H9 (cell line): ENCODE measurements at regions not wholly inside any gene's neighbourhood (a gene's known extent, or its start where the extent isn't known, plus 50 kb on each side); places are given as distances from the start of the nearest gene placed in this dataset.

Experiments used
- DNase-seq: peaks from one replicate; pipeline ENCODE4 v3.0.0-alpha.2; 2017
- H2AFZ ChIP-seq: one replicate; pipeline ENCODE4 v1.6.1; 2013; ENCODE audit warnings: mild to moderate bottlenecking, low read length, control low read depth, moderate library complexity
- H2AK5ac ChIP-seq: 2 replicates; pipeline ENCODE4 v1.6.1; 2013; ENCODE audit warnings: low read length, control low read depth, mixed read lengths; ENCODE audit not compliant: insufficient read length
- H2BK120ac ChIP-seq: one replicate; pipeline ENCODE4 v1.6.1; 2013; ENCODE audit warnings: low read depth, mild to moderate bottlenecking, low read length, control low read depth, inconsistent platforms; ENCODE audit not compliant: poor library complexity, severe bottlenecking
- H2BK12ac ChIP-seq: 2 replicates; pipeline ENCODE4 v1.6.1; 2013; ENCODE audit warnings: low read length, control low read depth, mixed read lengths, low read depth; ENCODE audit not compliant: insufficient read length
- H2BK15ac ChIP-seq: 2 replicates; pipeline ENCODE4 v1.6.1; 2013; ENCODE audit warnings: low read depth, low read length, control low read depth
- H2BK20ac ChIP-seq: one replicate; pipeline ENCODE4 v1.6.1; 2013; ENCODE audit warnings: low read depth, mild to moderate bottlenecking, low read length, control low read depth, inconsistent platforms; ENCODE audit not compliant: poor library complexity, severe bottlenecking
- H2BK5ac ChIP-seq: 2 replicates; pipeline ENCODE4 v1.6.1; 2013; ENCODE audit warnings: low read length, control low read depth, mixed read lengths; ENCODE audit not compliant: insufficient read length
- H3K14ac ChIP-seq: 2 replicates; pipeline ENCODE4 v1.6.1; 2013; ENCODE audit warnings: low read length, control low read depth; ENCODE audit not compliant: insufficient read depth
- H3K18ac ChIP-seq: 2 replicates; pipeline ENCODE4 v1.6.1; 2013; ENCODE audit warnings: low read depth, mild to moderate bottlenecking, mixed read lengths, low read length, control low read depth; ENCODE audit not compliant: insufficient read length
- H3K23ac ChIP-seq: 2 replicates; pipeline ENCODE4 v1.6.1; 2013; ENCODE audit warnings: low read length, control low read depth, mixed read lengths, low read depth; ENCODE audit not compliant: insufficient read length
- H3K23me2 ChIP-seq: 2 replicates; pipeline ENCODE4 v1.6.1; 2013; ENCODE audit warnings: low read depth, mild to moderate bottlenecking, mixed read lengths, low read length, control low read depth; ENCODE audit not compliant: insufficient read length, poor library complexity, severe bottlenecking
- H3K27ac ChIP-seq: 2 replicates; pipeline ENCODE4 v1.5.1; 2013; ENCODE audit warnings: low read length, control low read depth, mixed read lengths, low read depth; ENCODE audit not compliant: insufficient read length
- H3K27me3 ChIP-seq: 2 replicates; pipeline ENCODE4 v1.6.1; 2013; ENCODE audit warnings: low read length, control low read depth, inconsistent platforms; ENCODE audit not compliant: insufficient read depth
- H3K4ac ChIP-seq: 2 replicates; pipeline ENCODE4 v1.6.1; 2013; ENCODE audit warnings: low read depth, mild to moderate bottlenecking, control low read depth, inconsistent platforms, low read length, moderate library complexity
- H3K4me1 ChIP-seq: 2 replicates; pipeline ENCODE4 v1.6.1; 2013; ENCODE audit warnings: low read length, control low read depth, inconsistent platforms; ENCODE audit not compliant: insufficient read depth
- H3K4me2 ChIP-seq: 2 replicates; pipeline ENCODE4 v1.6.1; 2013; ENCODE audit warnings: low read length, control low read depth, mixed read lengths; ENCODE audit not compliant: insufficient read length, insufficient read depth
- H3K56ac ChIP-seq: 2 replicates; pipeline ENCODE4 v1.6.1; 2013; ENCODE audit warnings: low read depth, mild to moderate bottlenecking, mixed read lengths, low read length, control low read depth; ENCODE audit not compliant: insufficient read length
- H3K79me1 ChIP-seq: 2 replicates; pipeline ENCODE4 v1.6.1; 2013; ENCODE audit warnings: low read depth, mild to moderate bottlenecking, moderate library complexity, low read length, control low read depth, inconsistent platforms; ENCODE audit not compliant: insufficient read depth, poor library complexity, severe bottlenecking
- H3K79me2 ChIP-seq: 2 replicates; pipeline ENCODE4 v1.6.1; 2013; ENCODE audit warnings: low read length, control low read depth, inconsistent platforms; ENCODE audit not compliant: insufficient read depth
- H3K9ac ChIP-seq: 2 replicates; pipeline ENCODE4 v1.6.1; 2013; ENCODE audit warnings: low read length, control low read depth, mixed read lengths; ENCODE audit not compliant: insufficient read length; ENCODE audit errors: extremely low read depth
- H3K9me3 ChIP-seq: one replicate; pipeline ENCODE4 v1.6.1; 2013; ENCODE audit warnings: low read depth, low read length, inconsistent platforms; ENCODE audit not compliant: control insufficient read depth
- H3T11ph ChIP-seq: one replicate; pipeline ENCODE4 v1.6.1; 2013; ENCODE audit warnings: mild to moderate bottlenecking, low read length, control low read depth, inconsistent platforms
- H4K20me1 ChIP-seq: one replicate; pipeline ENCODE4 v1.6.1; 2013; ENCODE audit not compliant: control insufficient read depth, insufficient read length, insufficient read depth
- H4K5ac ChIP-seq: 2 replicates; pipeline ENCODE4 v1.6.1; 2013; ENCODE audit warnings: low read depth, mild to moderate bottlenecking, mixed read lengths, low read length, control low read depth; ENCODE audit not compliant: insufficient read length
- H4K8ac ChIP-seq: replicated peaks from 2 replicates; pipeline ENCODE4 v1.6.1; 2013; ENCODE audit warnings: low read length, control low read depth, mixed read lengths, low read depth; ENCODE audit not compliant: insufficient read length
- H4K91ac ChIP-seq: 2 replicates; pipeline ENCODE4 v1.6.1; 2013; ENCODE audit warnings: low read depth, mild to moderate bottlenecking, moderate library complexity, mixed read lengths, low read length, control low read depth; ENCODE audit not compliant: insufficient read length
- H3K27ac Mint-ChIP-seq, 3 experiments: 2 replicates in 2 of 3; 3 replicates in 1 of 3; pipeline ENCODE4 v1.8.0; 2020 to 2021; ENCODE audit warnings: mixed read lengths in 3 of 3, mild to moderate bottlenecking in 1 of 3, moderate library complexity in 1 of 3
- H3K27me3 Mint-ChIP-seq: 2 replicates; pipeline ENCODE4 v1.8.0; 2021; ENCODE audit warnings: low read depth, mild to moderate bottlenecking, moderate library complexity, mixed read lengths
- H3K36me3 Mint-ChIP-seq, 3 experiments: 2 replicates in 2 of 3; 3 replicates in 1 of 3; pipeline ENCODE4 v1.8.0; 2020 to 2021; ENCODE audit warnings: low read depth in 3 of 3, mixed read lengths in 3 of 3; ENCODE audit not compliant: insufficient read depth in 1 of 3
- H3K4me1 Mint-ChIP-seq, 2 experiments: 2 replicates each; pipeline ENCODE4 v1.8.0; 2020; ENCODE audit warnings: mixed read lengths in 2 of 2
- H3K4me3 Mint-ChIP-seq, 2 experiments: 2 replicates in 1 of 2; 3 replicates in 1 of 2; pipeline ENCODE4 v1.8.0; 2020 to 2021; ENCODE audit warnings: mild to moderate bottlenecking in 2 of 2, mixed read lengths in 2 of 2, moderate library complexity in 1 of 2
- H3K9me3 Mint-ChIP-seq, 2 experiments: 2 replicates in 1 of 2; 3 replicates in 1 of 2; pipeline ENCODE4 v1.8.0; 2020; ENCODE audit warnings: mild to moderate bottlenecking in 2 of 2, mixed read lengths in 2 of 2, moderate library complexity in 1 of 2
- CTCF ChIP-seq: fragments of 200-600 bp; sonication (generic); conservative IDR thresholded peaks from 3 replicates; pipeline ENCODE4 v1.8.0; 2021; ENCODE audit warnings: antibody characterized with exemption, mild to moderate bottlenecking
- WGBS: extraction: QIAGEN DNeasy Blood & Tissue Kit; methylation state at CpG from one replicate; pipeline ENCODE4 v1.1.7; 2013; ENCODE audit warnings: missing lambda C conversion rate, low lambda C conversion rate, mixed read lengths; ENCODE audit not compliant: insufficient read length; ENCODE audit errors: extremely low coverage; 5-methylcytosine and 5-hydroxymethylcytosine counted together

GRCh38 chr3:23675010-23675409 is 130.7 kb upstream of the UBE2E1 start:
- no peak overlapping the region for H3K4me2 ChIP-seq
- DNase-seq: no peak
- H3K9me3 Mint-ChIP-seq: no peaks in the 10 kb centered on the region
- H4K91ac ChIP-seq: no peak overlapping the region
- no peak overlapping the region for H2BK5ac ChIP-seq
- H2BK120ac ChIP-seq: no peak overlapping the region
- WGBS: no CpG with 5 or more reads among the region's 3 CpGs
- H4K5ac ChIP-seq: no peak overlapping the region
- H2AFZ ChIP-seq: no peak overlapping the region
- H3K56ac ChIP-seq: no peak overlapping the region
- H2BK15ac ChIP-seq: no peak overlapping the region
- no peak overlapping the region for H3K9ac ChIP-seq
- no peaks in the 10 kb centered on the region for H3K23me2 ChIP-seq
- H2BK12ac ChIP-seq: no peak overlapping the region
- H2AK5ac ChIP-seq: no peak overlapping the region
- no peak overlapping the region for H3K27ac ChIP-seq
- no peak overlapping the region for H3K18ac ChIP-seq
- H4K8ac ChIP-seq: no peak overlapping the region
- H3K9me3 ChIP-seq: no peaks in the 10 kb centered on the region
- H3K4me3 Mint-ChIP-seq: no peak overlapping the region
- H3K14ac ChIP-seq: no peak overlapping the region
- H3K23ac ChIP-seq: no peak overlapping the region
- H3K79me2 ChIP-seq: no peaks in the 10 kb centered on the region
- H3K27me3 ChIP-seq: no peaks in the 10 kb centered on the region
- H3K4ac ChIP-seq: no peak overlapping the region
- H2BK20ac ChIP-seq: no peak overlapping the region
- no peaks in the 10 kb centered on the region for H4K20me1 ChIP-seq
- peaks cover 2% of the 10 kb centered on the region; the same call in 1 of the 2 replicates for H3K4me1 ChIP-seq
- no peak overlapping the region for H3K27ac Mint-ChIP-seq
- H3K79me1 ChIP-seq: no peaks in the 10 kb centered on the region
- H3K27me3 Mint-ChIP-seq: no peaks in the 10 kb centered on the region; the same call in 1 of the 2 replicates
- H3K36me3 Mint-ChIP-seq: no peaks in the 10 kb centered on the region; a peak in 1 of 7 replicates
- H3K4me1 Mint-ChIP-seq: peaks cover 7 to 9% of the 10 kb centered on the region in 2 experiments
- H3T11ph ChIP-seq: no peak overlapping the region
- no peak for TF ChIP-seq CTCF
